GM12878 (cell line): ENCODE measurements at regions not wholly inside any gene's neighbourhood (a gene's known extent, or its start where the extent isn't known, plus 50 kb on each side); places are given as distances from the start of the nearest gene placed in this dataset.

Source experiments
- ATAC-seq: fragments of 200-7000 bp; cut with Tn5 transposase; 3 replicates; pipeline ENCODE4 v1.9.1; 2020; ENCODE audit warnings: mild to moderate bottlenecking, moderate library complexity
- BruUV-seq: library from RNA; stranded (reverse); fragments of 400-500 nt; replicated peaks from 2 replicates; lab custom pipeline; 2021; lab: Mats Ljungman, UMichigan
- CTCF ChIA-PET: fragments of 300-600 bp; sonication (Branson Sonifier 250); formaldehyde crosslinking; extraction: SDS; loops from one replicate; lab custom pipeline; 2021; ENCODE audit warnings: inconsistent platforms; lab: Yijun Ruan, JAX
- POLR2A ChIA-PET: fragments of 350-600 bp; formaldehyde crosslinking; extraction: SDS; loops from one replicate; lab custom pipeline; 2021; ENCODE audit warnings: inconsistent platforms; lab: Charles Lee
- RAD21 ChIA-PET: fragments of 300-600 bp; sonication (Branson Sonifier 250); formaldehyde crosslinking; loops from one replicate; lab custom pipeline; 2023; ENCODE audit warnings: antibody characterized with exemption; ENCODE audit not compliant: unreplicated experiment; lab: Charles Lee
- SMC1A ChIA-PET: fragments of 300-600 bp; sonication (Branson Sonifier 250); formaldehyde crosslinking; loops from one replicate; lab custom pipeline; 2023; ENCODE audit not compliant: unreplicated experiment, uncharacterized antibody; lab: Charles Lee
- DNase-seq: peaks from one replicate; pipeline ENCODE4 v3.0.0-alpha.2; 2011; ENCODE audit warnings: low read depth, low spot score
- FAIRE-seq: peaks from 3 replicates; lab custom pipeline; 2011; peaks lifted over from hg19 to GRCh38; lab: Jason Lieb, UNC
- H2AFZ ChIP-seq: 2 replicates; pipeline ENCODE4 v1.6.0; 2011; ENCODE audit warnings: low read depth, low read length, control low read depth; ENCODE audit not compliant: control insufficient read depth
- H3K27ac ChIP-seq: 2 replicates; pipeline ENCODE4 v1.5.1; 2011; ENCODE audit warnings: control low read depth; ENCODE audit not compliant: control insufficient read depth, insufficient read depth
- H3K27me3 ChIP-seq, 2 experiments: replicated peaks in 1 of 2; 2 replicates each; pipeline versions ENCODE4 v1.6.0 to v1.6.1; 2011; ENCODE audit warnings: low read length in 1 of 2; ENCODE audit not compliant: control insufficient read depth in 2 of 2, insufficient read depth in 2 of 2
- H3K36me3 ChIP-seq, 2 experiments: 2 replicates each; pipeline ENCODE4 v1.5.1; 2011; ENCODE audit warnings: low read length in 1 of 2; ENCODE audit not compliant: control insufficient read depth in 2 of 2, insufficient read depth in 2 of 2
- H3K4me1 ChIP-seq: 2 replicates; pipeline ENCODE4 v1.6.1; 2011; ENCODE audit warnings: mild to moderate bottlenecking, low read length, moderate library complexity, mixed read lengths; ENCODE audit not compliant: control insufficient read depth, insufficient read depth
- H3K4me2 ChIP-seq: 2 replicates; pipeline ENCODE4 v1.6.0; 2011; ENCODE audit warnings: control low read depth; ENCODE audit not compliant: control insufficient read depth, insufficient read depth
- H3K4me3 ChIP-seq: fragments of 200-600 bp; sonication (generic); 2 replicates; pipeline ENCODE4 v1.5.1; 2016
- H3K79me2 ChIP-seq: 2 replicates; pipeline ENCODE4 v1.6.0; 2011; ENCODE audit warnings: low read length; ENCODE audit not compliant: control insufficient read depth, insufficient read depth
- H3K9ac ChIP-seq: 2 replicates; pipeline ENCODE4 v1.8.0; 2011; ENCODE audit warnings: low read length, control low read depth, mixed read lengths; ENCODE audit not compliant: control insufficient read depth, insufficient read depth
- H3K9me3 ChIP-seq: replicated peaks from 3 replicates; pipeline ENCODE4 v1.5.1; 2011; ENCODE audit warnings: mild to moderate bottlenecking, low read length; ENCODE audit not compliant: control insufficient read depth, insufficient read depth
- H4K20me1 ChIP-seq: 2 replicates; pipeline ENCODE4 v1.6.0; 2011; ENCODE audit not compliant: control insufficient read depth, insufficient read depth
- FOS ChIP-seq: IDR thresholded peaks from 3 replicates; pipeline ENCODE4 v1.6.1; 2011; ENCODE audit warnings: borderline replicate concordance; ENCODE audit not compliant: insufficient read length; ENCODE audit errors: extremely low read depth
- JUND ChIP-seq: IDR thresholded peaks from 2 replicates; pipeline ENCODE4 v1.6.1; 2012; ENCODE audit warnings: low read depth, mild to moderate bottlenecking, low read length, improper control_type of control experiment, moderate library complexity
- MEF2B ChIP-seq: fragments of 450-650 bp; IDR thresholded peaks from 2 replicates; pipeline ENCODE4 v1.6.1; 2018; ENCODE audit warnings: mild to moderate bottlenecking, moderate library complexity; ENCODE audit not compliant: partially characterized antibody, poor library complexity, severe bottlenecking
- PML ChIP-seq: IDR thresholded peaks from 2 replicates; pipeline ENCODE4 v1.6.1; 2012; ENCODE audit warnings: low read length, inconsistent platforms
- SREBF1 ChIP-seq: IDR thresholded peaks from 2 replicates; pipeline ENCODE4 v1.6.1; 2012; ENCODE audit warnings: mild to moderate bottlenecking, low read length
- ZNF274 ChIP-seq: IDR thresholded peaks from one replicate; pipeline ENCODE4 v1.8.0; 2011; ENCODE audit not compliant: insufficient read length, insufficient read depth
- WGBS: methylation state at CpG from one replicate; pipeline ENCODE4 v1.1.6; 2016; ENCODE audit warnings: low lambda C conversion rate; ENCODE audit not compliant: insufficient replicate concordance, insufficient coverage; ENCODE audit errors: missing lambda C conversion rate; 5-methylcytosine and 5-hydroxymethylcytosine counted together
- in situ Hi-C: fragments of 300-500 bp; cut with MboI; formaldehyde crosslinking; loops from 9 replicates; pipeline ENCODE4 v1.14.3; 2018; ENCODE audit warnings: mixed read lengths
- intact Hi-C: fragments of 100-400 bp; cut with micrococcal nuclease; formaldehyde crosslinking; loops from one replicate; pipeline ENCODE4 v1.14.2; 2022; ENCODE audit not compliant: unreplicated experiment
- TF ChIP-seq, protein P1 (sequence below): fragments of 450-650 bp; IDR thresholded peaks from 2 replicates; pipeline ENCODE4 v1.6.1; 2017; ENCODE audit warnings: mild to moderate bottlenecking, moderate library complexity
- TF ChIP-seq, protein P2 (sequence below): fragments of 150-350 bp; IDR thresholded peaks from 2 replicates; pipeline ENCODE4 v1.6.1; 2016; ENCODE audit warnings: low read depth, low read length
- TF ChIP-seq, protein P3 (sequence below): fragments of 450-650 bp; formaldehyde crosslinking; IDR thresholded peaks from 2 replicates; pipeline ENCODE4 v1.4.0; 2020; ENCODE audit warnings: mild to moderate bottlenecking, moderate library complexity
- TF ChIP-seq, protein P4 (sequence below): fragments of 450-650 bp; IDR thresholded peaks from 2 replicates; pipeline ENCODE4 v1.6.1; 2016; ENCODE audit warnings: mild to moderate bottlenecking

DNA sequence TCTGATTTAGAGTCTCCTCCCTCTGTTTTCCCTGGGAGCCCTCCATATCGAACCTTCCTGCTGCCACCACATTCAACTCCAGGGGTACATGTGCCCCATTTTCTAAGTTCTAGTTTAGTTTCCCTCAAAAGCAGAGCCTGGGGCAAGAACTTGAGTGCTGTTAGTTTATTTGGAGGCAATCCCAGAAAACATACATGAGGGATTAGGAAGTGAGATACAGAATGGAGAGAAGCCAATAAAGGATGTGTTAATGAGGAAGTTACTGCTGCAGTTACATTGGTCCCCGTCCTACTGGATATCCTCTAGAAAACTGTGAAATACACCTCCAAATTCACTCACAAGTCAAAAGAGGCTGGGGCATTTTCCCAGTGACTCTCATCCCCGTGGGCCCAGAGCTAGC is 159.4 kb upstream of the SMARCA2 start (continued):
- TF ChIP-seq, protein P1, sequence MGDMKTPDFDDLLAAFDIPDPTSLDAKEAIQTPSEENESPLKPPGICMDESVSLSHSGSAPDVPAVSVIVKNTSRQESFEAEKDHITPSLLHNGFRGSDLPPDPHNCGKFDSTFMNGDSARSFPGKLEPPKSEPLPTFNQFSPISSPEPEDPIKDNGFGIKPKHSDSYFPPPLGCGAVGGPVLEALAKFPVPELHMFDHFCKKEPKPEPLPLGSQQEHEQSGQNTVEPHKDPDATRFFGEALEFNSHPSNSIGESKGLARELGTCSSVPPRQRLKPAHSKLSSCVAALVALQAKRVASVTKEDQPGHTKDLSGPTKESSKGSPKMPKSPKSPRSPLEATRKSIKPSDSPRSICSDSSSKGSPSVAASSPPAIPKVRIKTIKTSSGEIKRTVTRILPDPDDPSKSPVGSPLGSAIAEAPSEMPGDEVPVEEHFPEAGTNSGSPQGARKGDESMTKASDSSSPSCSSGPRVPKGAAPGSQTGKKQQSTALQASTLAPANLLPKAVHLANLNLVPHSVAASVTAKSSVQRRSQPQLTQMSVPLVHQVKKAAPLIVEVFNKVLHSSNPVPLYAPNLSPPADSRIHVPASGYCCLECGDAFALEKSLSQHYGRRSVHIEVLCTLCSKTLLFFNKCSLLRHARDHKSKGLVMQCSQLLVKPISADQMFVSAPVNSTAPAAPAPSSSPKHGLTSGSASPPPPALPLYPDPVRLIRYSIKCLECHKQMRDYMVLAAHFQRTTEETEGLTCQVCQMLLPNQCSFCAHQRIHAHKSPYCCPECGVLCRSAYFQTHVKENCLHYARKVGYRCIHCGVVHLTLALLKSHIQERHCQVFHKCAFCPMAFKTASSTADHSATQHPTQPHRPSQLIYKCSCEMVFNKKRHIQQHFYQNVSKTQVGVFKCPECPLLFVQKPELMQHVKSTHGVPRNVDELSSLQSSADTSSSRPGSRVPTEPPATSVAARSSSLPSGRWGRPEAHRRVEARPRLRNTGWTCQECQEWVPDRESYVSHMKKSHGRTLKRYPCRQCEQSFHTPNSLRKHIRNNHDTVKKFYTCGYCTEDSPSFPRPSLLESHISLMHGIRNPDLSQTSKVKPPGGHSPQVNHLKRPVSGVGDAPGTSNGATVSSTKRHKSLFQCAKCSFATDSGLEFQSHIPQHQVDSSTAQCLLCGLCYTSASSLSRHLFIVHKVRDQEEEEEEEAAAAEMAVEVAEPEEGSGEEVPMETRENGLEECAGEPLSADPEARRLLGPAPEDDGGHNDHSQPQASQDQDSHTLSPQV = no peak
- no peak for TF ChIP-seq ZNF274
- TF ChIP-seq, protein P2, sequence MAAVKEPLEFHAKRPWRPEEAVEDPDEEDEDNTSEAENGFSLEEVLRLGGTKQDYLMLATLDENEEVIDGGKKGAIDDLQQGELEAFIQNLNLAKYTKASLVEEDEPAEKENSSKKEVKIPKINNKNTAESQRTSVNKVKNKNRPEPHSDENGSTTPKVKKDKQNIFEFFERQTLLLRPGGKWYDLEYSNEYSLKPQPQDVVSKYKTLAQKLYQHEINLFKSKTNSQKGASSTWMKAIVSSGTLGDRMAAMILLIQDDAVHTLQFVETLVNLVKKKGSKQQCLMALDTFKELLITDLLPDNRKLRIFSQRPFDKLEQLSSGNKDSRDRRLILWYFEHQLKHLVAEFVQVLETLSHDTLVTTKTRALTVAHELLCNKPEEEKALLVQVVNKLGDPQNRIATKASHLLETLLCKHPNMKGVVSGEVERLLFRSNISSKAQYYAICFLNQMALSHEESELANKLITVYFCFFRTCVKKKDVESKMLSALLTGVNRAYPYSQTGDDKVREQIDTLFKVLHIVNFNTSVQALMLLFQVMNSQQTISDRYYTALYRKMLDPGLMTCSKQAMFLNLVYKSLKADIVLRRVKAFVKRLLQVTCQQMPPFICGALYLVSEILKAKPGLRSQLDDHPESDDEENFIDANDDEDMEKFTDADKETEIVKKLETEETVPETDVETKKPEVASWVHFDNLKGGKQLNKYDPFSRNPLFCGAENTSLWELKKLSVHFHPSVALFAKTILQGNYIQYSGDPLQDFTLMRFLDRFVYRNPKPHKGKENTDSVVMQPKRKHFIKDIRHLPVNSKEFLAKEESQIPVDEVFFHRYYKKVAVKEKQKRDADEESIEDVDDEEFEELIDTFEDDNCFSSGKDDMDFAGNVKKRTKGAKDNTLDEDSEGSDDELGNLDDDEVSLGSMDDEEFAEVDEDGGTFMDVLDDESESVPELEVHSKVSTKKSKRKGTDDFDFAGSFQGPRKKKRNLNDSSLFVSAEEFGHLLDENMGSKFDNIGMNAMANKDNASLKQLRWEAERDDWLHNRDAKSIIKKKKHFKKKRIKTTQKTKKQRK = no peak

DNA sequence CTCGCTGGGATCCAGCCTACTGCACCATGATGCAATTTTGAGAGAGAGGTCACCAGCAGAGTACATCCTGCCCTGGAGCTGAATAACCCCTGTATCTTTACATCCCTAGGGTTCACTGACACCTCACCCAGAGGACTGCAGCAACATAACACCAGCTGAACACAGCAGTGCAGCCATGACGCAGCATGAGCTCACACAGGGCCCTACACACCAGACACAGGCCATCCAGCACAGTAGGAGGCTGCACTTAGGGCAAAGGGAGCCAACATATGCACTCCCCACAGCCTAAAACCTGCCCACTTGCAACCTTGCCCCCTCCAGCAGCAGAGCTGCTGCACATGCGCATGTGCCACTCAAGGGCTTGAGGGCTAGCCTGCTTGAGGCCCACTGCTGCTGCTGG is 157.3 kb upstream of the SMARCA2 start:
- in situ Hi-C loops (loop anchor here (25.0 kb wide), 1 partner anchor 396 kb away; no protein-coding TSS in a partner anchor), intact Hi-C loops (no loop called here)
- Histone ChIP-seq H2AFZ (no peak overlapping the region), H4K20me1 (no peaks in the 10 kb centered on the region), H3K9me3 (peaks cover 5% of the 10 kb centered on the region), H3K4me1 (no peaks in the 10 kb centered on the region), H3K4me2 (no peak overlapping the region), H3K79me2 (no peaks in the 10 kb centered on the region), H3K9ac (no peak overlapping the region), H3K27me3 (no peaks in the 10 kb centered on the region), H3K27ac (no peak overlapping the region), H3K36me3 (no peaks in the 10 kb centered on the region), H3K4me3 (no peak overlapping the region)
- ChIA-PET SMC1A (interaction anchor here (0.8 to 1.7 kb wide), 3 partner anchors 9 to 29 kb away, joined by 4 to 5 read pairs (median 4); no protein-coding TSS in a partner anchor), CTCF (interaction anchor here (1.0 kb wide), 2 partner anchors 11 to 230 kb away, joined by 3 to 4 read pairs; no protein-coding TSS in a partner anchor), RAD21 (no interaction called here), POLR2A (no interaction called here)
- ATAC-seq (no peak), FAIRE-seq (no peak), DNase-seq (no peak)
- BruUV-seq = no TSS peak
- 81% methylated on average over 3 of the region's 3 CpGs for WGBS
- no peak for TF ChIP-seq MEF2B
- TF ChIP-seq, protein P3, sequence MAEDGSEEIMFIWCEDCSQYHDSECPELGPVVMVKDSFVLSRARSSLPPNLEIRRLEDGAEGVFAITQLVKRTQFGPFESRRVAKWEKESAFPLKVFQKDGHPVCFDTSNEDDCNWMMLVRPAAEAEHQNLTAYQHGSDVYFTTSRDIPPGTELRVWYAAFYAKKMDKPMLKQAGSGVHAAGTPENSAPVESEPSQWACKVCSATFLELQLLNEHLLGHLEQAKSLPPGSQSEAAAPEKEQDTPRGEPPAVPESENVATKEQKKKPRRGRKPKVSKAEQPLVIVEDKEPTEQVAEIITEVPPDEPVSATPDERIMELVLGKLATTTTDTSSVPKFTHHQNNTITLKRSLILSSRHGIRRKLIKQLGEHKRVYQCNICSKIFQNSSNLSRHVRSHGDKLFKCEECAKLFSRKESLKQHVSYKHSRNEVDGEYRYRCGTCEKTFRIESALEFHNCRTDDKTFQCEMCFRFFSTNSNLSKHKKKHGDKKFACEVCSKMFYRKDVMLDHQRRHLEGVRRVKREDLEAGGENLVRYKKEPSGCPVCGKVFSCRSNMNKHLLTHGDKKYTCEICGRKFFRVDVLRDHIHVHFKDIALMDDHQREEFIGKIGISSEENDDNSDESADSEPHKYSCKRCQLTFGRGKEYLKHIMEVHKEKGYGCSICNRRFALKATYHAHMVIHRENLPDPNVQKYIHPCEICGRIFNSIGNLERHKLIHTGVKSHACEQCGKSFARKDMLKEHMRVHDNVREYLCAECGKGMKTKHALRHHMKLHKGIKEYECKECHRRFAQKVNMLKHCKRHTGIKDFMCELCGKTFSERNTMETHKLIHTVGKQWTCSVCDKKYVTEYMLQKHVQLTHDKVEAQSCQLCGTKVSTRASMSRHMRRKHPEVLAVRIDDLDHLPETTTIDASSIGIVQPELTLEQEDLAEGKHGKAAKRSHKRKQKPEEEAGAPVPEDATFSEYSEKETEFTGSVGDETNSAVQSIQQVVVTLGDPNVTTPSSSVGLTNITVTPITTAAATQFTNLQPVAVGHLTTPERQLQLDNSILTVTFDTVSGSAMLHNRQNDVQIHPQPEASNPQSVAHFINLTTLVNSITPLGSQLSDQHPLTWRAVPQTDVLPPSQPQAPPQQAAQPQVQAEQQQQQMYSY (CRISPR knock-in tag) = no peak
- no peak for TF ChIP-seq PML
- TF ChIP-seq JUND = no peak
- no peak for TF ChIP-seq FOS
- TF ChIP-seq SREBF1 = no peak
- no peak for TF ChIP-seq ZNF274
- TF ChIP-seq, protein P4, sequence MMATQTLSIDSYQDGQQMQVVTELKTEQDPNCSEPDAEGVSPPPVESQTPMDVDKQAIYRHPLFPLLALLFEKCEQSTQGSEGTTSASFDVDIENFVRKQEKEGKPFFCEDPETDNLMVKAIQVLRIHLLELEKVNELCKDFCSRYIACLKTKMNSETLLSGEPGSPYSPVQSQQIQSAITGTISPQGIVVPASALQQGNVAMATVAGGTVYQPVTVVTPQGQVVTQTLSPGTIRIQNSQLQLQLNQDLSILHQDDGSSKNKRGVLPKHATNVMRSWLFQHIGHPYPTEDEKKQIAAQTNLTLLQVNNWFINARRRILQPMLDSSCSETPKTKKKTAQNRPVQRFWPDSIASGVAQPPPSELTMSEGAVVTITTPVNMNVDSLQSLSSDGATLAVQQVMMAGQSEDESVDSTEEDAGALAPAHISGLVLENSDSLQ = no peak
